ENCODE measurements at regions not wholly inside any gene's neighbourhood (a gene's known extent, or its start where the extent isn't known, plus 50 kb on each side); places are given as distances from the start of the nearest gene placed in this dataset.

DNA sequence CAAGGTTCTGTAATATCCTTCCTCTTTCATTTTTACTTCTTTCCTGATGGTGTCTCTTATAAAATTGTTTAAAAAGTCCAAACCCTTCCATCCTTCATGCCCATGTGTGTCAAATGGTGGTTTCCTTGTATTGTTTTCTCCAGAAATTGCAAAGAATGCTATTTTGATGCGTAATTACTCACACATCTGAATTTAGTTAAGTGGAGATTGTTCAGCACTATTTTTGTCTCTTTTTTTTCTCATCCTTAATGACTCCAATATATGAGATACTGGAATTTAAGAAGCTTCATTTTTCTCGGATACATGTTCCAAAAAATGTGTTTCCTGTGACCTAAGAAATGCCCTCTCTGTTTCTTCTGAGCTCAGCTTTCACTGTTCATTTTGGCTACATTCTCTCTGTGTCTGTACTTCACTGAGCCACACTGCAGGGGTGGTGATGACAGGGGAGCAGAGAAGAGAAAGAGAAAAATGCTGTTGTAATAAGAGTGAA lies 799.8 kb downstream of the DIPK2A start:
- Histone ChIP-seq H3K27me3 (ENCODE audit: control insufficient read depth in 4 of 4, insufficient read depth in 4 of 4, low read length in 3 of 4) (no peaks in the 10 kb centered on the region), H3K27ac (ENCODE audit: low read depth in 1 of 2, low read length in 2 of 2) (no peak overlapping the region), H3K9me3 (ENCODE audit: control insufficient read depth in 4 of 4, low read length in 3 of 4) (no peaks in the 10 kb centered on the region), H3K9ac (ENCODE audit: low read depth in 1 of 2, low read length in 2 of 2) (no peak overlapping the region), H3K4me3 (ENCODE audit: low read depth in 1 of 3, low read length in 3 of 3) (no peak overlapping the region), H3K4me1 (ENCODE audit: control insufficient read depth in 4 of 4, insufficient read depth in 4 of 4, low read length in 3 of 4) (peaks cover 0 to 2% (median 0%) of the 10 kb centered on the region in 4 donors), H3K36me3 (ENCODE audit: control insufficient read depth in 4 of 4, insufficient read depth in 3 of 4, low read depth in 1 of 4, low read length in 3 of 4) (no peaks in the 10 kb centered on the region)
- 58% methylated on average over 2 of the region's 2 CpGs for WGBS
- no peak for DNase-seq (ENCODE audit: low spot score)
- TF ChIP-seq HNF4A (conservative IDR thresholded peaks at IDR 0.05) (no peak), JUND (IDR thresholded peaks at IDR 0.05) (no peak), RXRA (IDR thresholded peaks at IDR 0.05) (no peak), FOXA2 (IDR thresholded peaks at IDR 0.05) (no peak), FOXA1 (IDR thresholded peaks at IDR 0.05) (no peak), GABPA (IDR thresholded peaks at IDR 0.05 in 1 of 2, conservative IDR thresholded peaks at IDR 0.05 in 1 of 2) (no peak), EGR1 (IDR thresholded peaks at IDR 0.05; ENCODE audit: low read depth in 2 of 2) (no peak)
- TF ChIP-seq, protein P1, sequence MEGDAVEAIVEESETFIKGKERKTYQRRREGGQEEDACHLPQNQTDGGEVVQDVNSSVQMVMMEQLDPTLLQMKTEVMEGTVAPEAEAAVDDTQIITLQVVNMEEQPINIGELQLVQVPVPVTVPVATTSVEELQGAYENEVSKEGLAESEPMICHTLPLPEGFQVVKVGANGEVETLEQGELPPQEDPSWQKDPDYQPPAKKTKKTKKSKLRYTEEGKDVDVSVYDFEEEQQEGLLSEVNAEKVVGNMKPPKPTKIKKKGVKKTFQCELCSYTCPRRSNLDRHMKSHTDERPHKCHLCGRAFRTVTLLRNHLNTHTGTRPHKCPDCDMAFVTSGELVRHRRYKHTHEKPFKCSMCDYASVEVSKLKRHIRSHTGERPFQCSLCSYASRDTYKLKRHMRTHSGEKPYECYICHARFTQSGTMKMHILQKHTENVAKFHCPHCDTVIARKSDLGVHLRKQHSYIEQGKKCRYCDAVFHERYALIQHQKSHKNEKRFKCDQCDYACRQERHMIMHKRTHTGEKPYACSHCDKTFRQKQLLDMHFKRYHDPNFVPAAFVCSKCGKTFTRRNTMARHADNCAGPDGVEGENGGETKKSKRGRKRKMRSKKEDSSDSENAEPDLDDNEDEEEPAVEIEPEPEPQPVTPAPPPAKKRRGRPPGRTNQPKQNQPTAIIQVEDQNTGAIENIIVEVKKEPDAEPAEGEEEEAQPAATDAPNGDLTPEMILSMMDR (IDR thresholded peaks at IDR 0.05; ENCODE audit: low read depth, low read length, missing input control), result no peak
- TF ChIP-seq, protein P2, sequence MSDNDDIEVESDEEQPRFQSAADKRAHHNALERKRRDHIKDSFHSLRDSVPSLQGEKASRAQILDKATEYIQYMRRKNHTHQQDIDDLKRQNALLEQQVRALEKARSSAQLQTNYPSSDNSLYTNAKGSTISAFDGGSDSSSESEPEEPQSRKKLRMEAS (IDR thresholded peaks at IDR 0.05), result no peak
- TF ChIP-seq, protein P3, sequence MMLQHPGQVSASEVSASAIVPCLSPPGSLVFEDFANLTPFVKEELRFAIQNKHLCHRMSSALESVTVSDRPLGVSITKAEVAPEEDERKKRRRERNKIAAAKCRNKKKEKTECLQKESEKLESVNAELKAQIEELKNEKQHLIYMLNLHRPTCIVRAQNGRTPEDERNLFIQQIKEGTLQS (IDR thresholded peaks at IDR 0.05), result no peak
- TF ChIP-seq, protein P4, sequence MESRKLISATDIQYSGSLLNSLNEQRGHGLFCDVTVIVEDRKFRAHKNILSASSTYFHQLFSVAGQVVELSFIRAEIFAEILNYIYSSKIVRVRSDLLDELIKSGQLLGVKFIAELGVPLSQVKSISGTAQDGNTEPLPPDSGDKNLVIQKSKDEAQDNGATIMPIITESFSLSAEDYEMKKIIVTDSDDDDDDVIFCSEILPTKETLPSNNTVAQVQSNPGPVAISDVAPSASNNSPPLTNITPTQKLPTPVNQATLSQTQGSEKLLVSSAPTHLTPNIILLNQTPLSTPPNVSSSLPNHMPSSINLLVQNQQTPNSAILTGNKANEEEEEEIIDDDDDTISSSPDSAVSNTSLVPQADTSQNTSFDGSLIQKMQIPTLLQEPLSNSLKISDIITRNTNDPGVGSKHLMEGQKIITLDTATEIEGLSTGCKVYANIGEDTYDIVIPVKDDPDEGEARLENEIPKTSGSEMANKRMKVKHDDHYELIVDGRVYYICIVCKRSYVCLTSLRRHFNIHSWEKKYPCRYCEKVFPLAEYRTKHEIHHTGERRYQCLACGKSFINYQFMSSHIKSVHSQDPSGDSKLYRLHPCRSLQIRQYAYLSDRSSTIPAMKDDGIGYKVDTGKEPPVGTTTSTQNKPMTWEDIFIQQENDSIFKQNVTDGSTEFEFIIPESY (IDR thresholded peaks at IDR 0.05), result no peak

DNA sequence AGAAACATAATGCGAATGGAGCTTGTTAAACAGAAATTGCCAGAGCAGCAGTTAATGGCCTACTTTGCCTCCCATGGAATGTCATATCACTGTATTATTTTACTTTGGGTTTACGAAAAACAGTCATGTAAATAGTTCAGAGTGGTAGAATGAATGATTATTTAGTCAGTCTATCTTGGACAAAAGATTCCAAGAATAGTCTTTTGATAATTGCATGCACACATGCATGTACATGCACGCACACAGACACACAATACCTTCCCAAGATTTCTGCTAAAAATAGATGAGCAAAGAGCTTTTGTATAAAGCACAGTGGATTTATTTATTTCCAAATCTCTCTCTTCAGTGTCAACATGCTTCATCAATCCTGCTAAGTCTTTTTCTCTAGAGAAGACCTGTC lies 800.7 kb downstream of the DIPK2A start:
- TF ChIP-seq, protein P3 (IDR thresholded peaks at IDR 0.05), result no peak
- TF ChIP-seq YY1 (IDR thresholded peaks at IDR 0.05), result no peak
- TF ChIP-seq, protein P1 (IDR thresholded peaks at IDR 0.05; ENCODE audit: low read depth, low read length, missing input control), result no peak
- no peak for TF ChIP-seq GABPA (IDR thresholded peaks at IDR 0.05 in 1 of 2, conservative IDR thresholded peaks at IDR 0.05 in 1 of 2)
- TF ChIP-seq JUND (IDR thresholded peaks at IDR 0.05), result no peak
- TF ChIP-seq, protein P4 (IDR thresholded peaks at IDR 0.05), result no peak
- Histone ChIP-seq H3K27me3 (ENCODE audit: control insufficient read depth in 4 of 4, insufficient read depth in 4 of 4, low read length in 3 of 4) (no peaks in the 10 kb centered on the region), H3K9ac (ENCODE audit: low read depth in 1 of 2, low read length in 2 of 2) (no peak overlapping the region), H3K36me3 (ENCODE audit: control insufficient read depth in 4 of 4, insufficient read depth in 3 of 4, low read depth in 1 of 4, low read length in 3 of 4) (no peaks in the 10 kb centered on the region), H3K9me3 (ENCODE audit: control insufficient read depth in 4 of 4, low read length in 3 of 4) (no peaks in the 10 kb centered on the region), H3K27ac (ENCODE audit: low read depth in 1 of 2, low read length in 2 of 2) (no peak overlapping the region), H3K4me3 (ENCODE audit: low read depth in 1 of 3, low read length in 3 of 3) (no peak overlapping the region), H3K4me1 (ENCODE audit: control insufficient read depth in 4 of 4, insufficient read depth in 4 of 4, low read length in 3 of 4) (peaks cover 0 to 2% (median 0%) of the 10 kb centered on the region in 4 donors)
- no peak for DNase-seq (ENCODE audit: low spot score)
- 88% methylated on average over 3 of the region's 3 CpGs for WGBS
